ENCODE measurements at regions not wholly inside any gene's neighbourhood (a gene's known extent, or its start where the extent isn't known, plus 50 kb on each side); places are given as distances from the start of the nearest gene placed in this dataset.

GRCh38 chr18:76592096-76592495, 97.1 kb upstream of the ZNF516 start:
- ATAC-seq = no peak
- no peak for DNase-seq (ENCODE audit: missing footprints)
- intact Hi-C loops (cut with DNase I) = no loop called here

- intact Hi-C loops (cut with DNase I) = no loop called here
- no peak for ATAC-seq
- DNase-seq (ENCODE audit: missing footprints) = no peak
Observed at GRCh38 chr18:76589866-76590265, 94.8 kb upstream of the ZNF516 start.

- intact Hi-C loops (cut with DNase I) = no loop called here
- DNase-seq (ENCODE audit: missing footprints) = no peak
- no peak for ATAC-seq
Observed at GRCh38 chr18:76589316-76589715, 94.3 kb upstream of the ZNF516 start.

GRCh38 chr18:76588601-76589226, 93.7 kb upstream of the ZNF516 start:
- ATAC-seq = no peak

GRCh38 chr18:76587879-76588271, 92.8 kb upstream of the ZNF516 start:
- DNase-seq (ENCODE audit: missing footprints) (no peak), ATAC-seq (no peak)
- intact Hi-C loops (cut with DNase I) = no loop called here

More at GRCh38 chr18:76588601-76589226, 93.7 kb upstream of the ZNF516 start:
- intact Hi-C loops (cut with DNase I) = no loop called here
- no peak for DNase-seq (ENCODE audit: missing footprints)

- intact Hi-C loops (cut with DNase I) = no loop called here
- DNase-seq (ENCODE audit: missing footprints) (no peak), ATAC-seq (no peak)
Observed at GRCh38 chr18:76587147-76587878, 92.3 kb upstream of the ZNF516 start.

- ATAC-seq (no peak), DNase-seq (ENCODE audit: missing footprints) (no peak)
- intact Hi-C loops (cut with DNase I) = no loop called here
Observed at GRCh38 chr18:76584414-76585310, 89.6 kb upstream of the ZNF516 start.

GRCh38 chr18:76581261-76581660, 86.2 kb upstream of the ZNF516 start:
- intact Hi-C loops (cut with DNase I) = no loop called here

GRCh38 chr18:76580288-76580962, 85.4 kb upstream of the ZNF516 start:
- intact Hi-C loops (cut with DNase I) = no loop called here
- ATAC-seq = no peak
- DNase-seq (ENCODE audit: missing footprints) = no peak

More at GRCh38 chr18:76581261-76581660, 86.2 kb upstream of the ZNF516 start:
- no peak for ATAC-seq
- DNase-seq (ENCODE audit: missing footprints) = no peak

- intact Hi-C loops (cut with DNase I) = no loop called here
- ATAC-seq (no peak), DNase-seq (ENCODE audit: missing footprints) (no peak)
Observed at GRCh38 chr18:76579301-76579695, 84.3 kb upstream of the ZNF516 start.

- DNase-seq (ENCODE audit: missing footprints) (no peak), ATAC-seq (no peak)
- intact Hi-C loops (cut with DNase I) = no loop called here
Observed at GRCh38 chr18:76578571-76579300, 83.7 kb upstream of the ZNF516 start.

- ATAC-seq = no peak
- intact Hi-C loops (cut with DNase I) = no loop called here
Observed at GRCh38 chr18:76573325-76574025, 78.4 kb upstream of the ZNF516 start.

GRCh38 chr18:76572518-76573247, 77.6 kb upstream of the ZNF516 start:
- intact Hi-C loops (cut with DNase I) = no loop called here
- DNase-seq (ENCODE audit: missing footprints) (no peak), ATAC-seq (no peak)

More at GRCh38 chr18:76573325-76574025, 78.4 kb upstream of the ZNF516 start:
- no peak for DNase-seq (ENCODE audit: missing footprints)

GRCh38 chr18:76571689-76572088, 76.6 kb upstream of the ZNF516 start:
- ATAC-seq = no peak
- intact Hi-C loops (cut with DNase I) = no loop called here
- no peak for DNase-seq (ENCODE audit: missing footprints)

GRCh38 chr18:76570856-76571255, 75.8 kb upstream of the ZNF516 start:
- intact Hi-C loops (cut with DNase I) = no loop called here
- ATAC-seq = no peak

GRCh38 chr18:76569644-76570419, 74.8 kb upstream of the ZNF516 start:
- no peak for DNase-seq (ENCODE audit: missing footprints)
- no peak for ATAC-seq
- intact Hi-C loops (cut with DNase I) = no loop called here

More at GRCh38 chr18:76570856-76571255, 75.8 kb upstream of the ZNF516 start:
- DNase-seq (ENCODE audit: missing footprints) = no peak

All from Right ventricle myocardium inferior (tissue), 1 donor.